H1 (cell line): ENCODE measurements at regions not wholly inside any gene's neighbourhood (a gene's known extent, or its start where the extent isn't known, plus 50 kb on each side); places are given as distances from the start of the nearest gene placed in this dataset.

Experiments used
- CTCF ChIA-PET: fragments of 300-600 bp; sonication (Branson Sonifier 250); formaldehyde crosslinking; loops from one replicate; lab custom pipeline; 2021; ENCODE audit not compliant: partially characterized antibody; lab: Charles Lee
- POLR2A ChIA-PET: fragments of 300-600 bp; sonication (Branson Sonifier 250); formaldehyde crosslinking; loops from one replicate; lab custom pipeline; 2021; ENCODE audit warnings: inconsistent platforms; ENCODE audit not compliant: partially characterized antibody; lab: Charles Lee
- DNase-seq, 2 experiments: peaks; one replicate each; pipeline versions ENCODE4 v3.0.0 to v3.0.0-alpha.2; 2010 to 2022; ENCODE audit warnings: low spot score in 2 of 2, low read depth in 1 of 2, mixed read lengths in 1 of 2
- FAIRE-seq: peaks from 2 replicates; lab custom pipeline; 2011; peaks lifted over from hg19 to GRCh38; lab: Jason Lieb, UNC
- H2AFZ ChIP-seq: 2 replicates; pipeline ENCODE4 v1.8.1; 2012; ENCODE audit warnings: low read length, inconsistent platforms
- H2AK5ac ChIP-seq: 2 replicates; pipeline ENCODE4 v1.6.1; 2013; ENCODE audit warnings: low read depth, low read length
- H2BK120ac ChIP-seq: replicated peaks from 2 replicates; pipeline ENCODE3; 2013; ENCODE audit warnings: low read depth, low read length, inconsistent platforms
- H2BK12ac ChIP-seq: 2 replicates; pipeline ENCODE4 v1.6.1; 2013; ENCODE audit warnings: low read depth, low read length
- H2BK15ac ChIP-seq: 2 replicates; pipeline ENCODE4 v1.6.1; 2013; ENCODE audit warnings: low read length
- H2BK20ac ChIP-seq: 2 replicates; pipeline ENCODE4 v1.6.1; 2013; ENCODE audit warnings: low read length
- H2BK5ac ChIP-seq: 2 replicates; pipeline ENCODE4 v1.6.1; 2013; ENCODE audit warnings: low read depth, low read length
- H3K14ac ChIP-seq: 2 replicates; pipeline ENCODE4 v1.6.1; 2013; ENCODE audit warnings: inconsistent platforms; ENCODE audit not compliant: insufficient read length
- H3K18ac ChIP-seq: 2 replicates; pipeline ENCODE4 v1.6.1; 2013; ENCODE audit warnings: low read length; ENCODE audit errors: extremely low read depth
- H3K23ac ChIP-seq: 2 replicates; pipeline ENCODE4 v1.6.1; 2013; ENCODE audit warnings: inconsistent platforms; ENCODE audit not compliant: insufficient read length
- H3K23me2 ChIP-seq: 2 replicates; pipeline ENCODE4 v1.6.1; 2013; ENCODE audit warnings: low read depth, low read length
- H3K27ac ChIP-seq: 2 replicates; pipeline ENCODE4 v1.6.1; 2011; ENCODE audit warnings: low read depth, low read length, inconsistent platforms
- H3K27me3 ChIP-seq, 4 experiments: replicated peaks in 1 of 4; 1 replicate in 1 of 4; 2 replicates in 3 of 4; pipeline versions ENCODE4 v1.6.1 to v1.8.1; 2011 to 2013; ENCODE audit warnings: low read length in 3 of 4, mild to moderate bottlenecking in 3 of 4, inconsistent platforms in 2 of 4, mixed read lengths in 2 of 4, moderate library complexity in 1 of 4; ENCODE audit not compliant: control insufficient read depth in 3 of 4, insufficient read depth in 3 of 4; ENCODE audit errors: extremely low read depth in 1 of 4
- H3K36me3 ChIP-seq, 4 experiments: 2 replicates each; pipeline versions ENCODE4 v1.6.1 to v1.8.1; 2011 to 2013; ENCODE audit warnings: mild to moderate bottlenecking in 4 of 4, low read length in 3 of 4, moderate library complexity in 2 of 4, control low read depth in 1 of 4, inconsistent platforms in 1 of 4; ENCODE audit not compliant: insufficient read depth in 4 of 4, control insufficient read depth in 2 of 4
- H3K4ac ChIP-seq: replicated peaks from 2 replicates; pipeline ENCODE3; 2013; ENCODE audit warnings: low read length, low read depth, mixed read lengths, inconsistent platforms; ENCODE audit not compliant: insufficient read length
- H3K4me1 ChIP-seq, 4 experiments: replicated peaks in 1 of 4; 1 replicate in 1 of 4; 2 replicates in 3 of 4; pipeline versions ENCODE4 v1.6.1 to v1.8.1; 2011 to 2013; ENCODE audit warnings: low read length in 3 of 4, inconsistent platforms in 2 of 4, mixed read lengths in 1 of 4; ENCODE audit not compliant: insufficient read depth in 4 of 4, control insufficient read depth in 3 of 4
- H3K4me2 ChIP-seq, 2 experiments: 2 replicates each; pipeline versions ENCODE4 v1.6.1 to v1.8.1; 2011 to 2013; ENCODE audit warnings: low read depth in 2 of 2, low read length in 2 of 2, control low read depth in 1 of 2, inconsistent platforms in 1 of 2, mild to moderate bottlenecking in 1 of 2; ENCODE audit not compliant: insufficient read depth in 1 of 2
- H3K4me3 ChIP-seq, 4 experiments: fragments of 200-600, 300-600 bp in 1 of 4; sonication (generic), shearing (Covaris generic), sonication (Bioruptor Twin) in 1 of 4; 2 replicates each; pipeline versions ENCODE4 v1.5.1 to v1.8.1; 2011 to 2016; ENCODE audit warnings: low read length in 4 of 4, low read depth in 3 of 4, control low read depth in 2 of 4, inconsistent platforms in 2 of 4, mild to moderate bottlenecking in 2 of 4, mixed read lengths in 1 of 4, moderate library complexity in 1 of 4; ENCODE audit not compliant: insufficient read depth in 2 of 4; ENCODE audit errors: extremely low read depth in 1 of 4
- H3K56ac ChIP-seq: replicated peaks from 2 replicates; pipeline ENCODE3; 2013; ENCODE audit warnings: low read depth, mild to moderate bottlenecking, mixed read lengths, low read length, inconsistent platforms; ENCODE audit not compliant: insufficient read length
- H3K79me1 ChIP-seq: 2 replicates; pipeline ENCODE4 v1.6.1; 2013; ENCODE audit warnings: low read depth, low read length, control low read depth
- H3K79me2 ChIP-seq, 2 experiments: 2 replicates each; pipeline versions ENCODE4 v1.6.1 to v1.8.1; 2012 to 2013; ENCODE audit warnings: low read length in 2 of 2, mild to moderate bottlenecking in 2 of 2, inconsistent platforms in 1 of 2; ENCODE audit not compliant: insufficient read depth in 2 of 2, control insufficient read depth in 1 of 2
- H3K9ac ChIP-seq, 4 experiments: replicated peaks in 1 of 4; 1 replicate in 1 of 4; 2 replicates in 3 of 4; pipeline versions ENCODE4 v1.6.1 to v1.8.1; 2011 to 2013; ENCODE audit warnings: low read depth in 3 of 4, low read length in 3 of 4, control low read depth in 2 of 4, mild to moderate bottlenecking in 2 of 4, moderate library complexity in 2 of 4, inconsistent platforms in 1 of 4; ENCODE audit errors: extremely low read depth in 1 of 4
- H3K9me3 ChIP-seq, 2 experiments: 2 replicates each; pipeline versions ENCODE4 v1.6.1 to v1.8.1; 2012 to 2013; ENCODE audit warnings: mild to moderate bottlenecking in 2 of 2, moderate library complexity in 2 of 2, control low read depth in 1 of 2, inconsistent platforms in 1 of 2, low read depth in 1 of 2, low read length in 1 of 2, mixed read lengths in 1 of 2; ENCODE audit not compliant: insufficient read depth in 2 of 2
- H4K20me1 ChIP-seq, 2 experiments: replicated peaks in 1 of 2; 2 replicates each; pipeline versions ENCODE3 to v1.8.1; 2011 to 2013; ENCODE audit warnings: inconsistent platforms in 2 of 2, low read length in 2 of 2, mild to moderate bottlenecking in 1 of 2; ENCODE audit not compliant: insufficient read depth in 2 of 2, control insufficient read depth in 1 of 2
- H4K5ac ChIP-seq: 2 replicates; pipeline ENCODE4 v1.6.1; 2013; ENCODE audit warnings: low read length, low read depth, mixed read lengths, inconsistent platforms; ENCODE audit not compliant: insufficient read length
- H4K8ac ChIP-seq: 2 replicates; pipeline ENCODE4 v1.8.0; 2013; ENCODE audit warnings: mild to moderate bottlenecking, moderate library complexity, low read length, inconsistent platforms; ENCODE audit not compliant: insufficient read depth; ENCODE audit errors: extremely low read depth
- H4K91ac ChIP-seq: replicated peaks from 2 replicates; pipeline ENCODE3; 2013; ENCODE audit warnings: low read length, mixed read lengths, inconsistent platforms; ENCODE audit not compliant: insufficient read length
- BRCA1 ChIP-seq: IDR thresholded peaks from 2 replicates; pipeline ENCODE4 v1.6.1; 2012; ENCODE audit warnings: low read depth, low read length, improper control_type of control experiment
- CBX8 ChIP-seq: fragments of 300-800, 300-1000 bp; sonication (generic); IDR thresholded peaks from 2 replicates; pipeline ENCODE4 v1.7.1; 2016; ENCODE audit warnings: low read depth, low read length, borderline replicate concordance
- EP300 ChIP-seq, 2 experiments: IDR thresholded peaks; 1 replicate in 1 of 2; 2 replicates in 1 of 2; pipeline ENCODE4 v1.6.1; 2011 to 2012; ENCODE audit warnings: low read depth in 2 of 2, low read length in 2 of 2, mild to moderate bottlenecking in 2 of 2, borderline replicate concordance in 1 of 2, inconsistent platforms in 1 of 2, moderate library complexity in 1 of 2
- HDAC6 ChIP-seq: IDR thresholded peaks from one replicate; pipeline ENCODE4 v1.7.1; 2012; ENCODE audit warnings: low read depth, mild to moderate bottlenecking, inconsistent platforms, low read length, moderate library complexity
- KDM5A ChIP-seq: fragments of 200-600 bp; IDR thresholded peaks from 2 replicates; pipeline ENCODE4 v1.7.1; 2012; ENCODE audit warnings: mild to moderate bottlenecking, low read length, inconsistent platforms, mixed read lengths
- POLR2AphosphoS5 ChIP-seq: IDR thresholded peaks from 2 replicates; pipeline ENCODE4 v1.6.1; 2011; ENCODE audit warnings: low read depth, low read length
- SIN3A ChIP-seq, 2 experiments: IDR thresholded peaks in 1 of 2; conservative IDR thresholded peaks in 1 of 2; 2 replicates each; pipeline ENCODE4 v1.6.1; 2011 to 2012; ENCODE audit warnings: low read length in 2 of 2, improper control_type of control experiment in 1 of 2, low read depth in 1 of 2, mild to moderate bottlenecking in 1 of 2
- SP1 ChIP-seq: IDR thresholded peaks from 2 replicates; pipeline ENCODE4 v1.6.1; 2011; ENCODE audit warnings: low read depth, low read length
- TCF12 ChIP-seq: IDR thresholded peaks from 2 replicates; pipeline ENCODE4 v1.6.1; 2011; ENCODE audit warnings: low read depth, mild to moderate bottlenecking, low read length
- WGBS, 2 experiments: shearing (Covaris generic) in 1 of 2; methylation state at CpG; one replicate each; pipeline versions ENCODE4 v1.1.6 to v1.1.7; 2013 to 2015; ENCODE audit warnings: low lambda C conversion rate in 2 of 2, mixed read lengths in 2 of 2, inconsistent platforms in 1 of 2, low coverage in 1 of 2, missing lambda C conversion rate in 1 of 2; ENCODE audit not compliant: insufficient replicate concordance in 2 of 2, insufficient coverage in 1 of 2, insufficient read length in 1 of 2; ENCODE audit errors: extremely low coverage in 1 of 2, missing lambda C conversion rate in 1 of 2; 5-methylcytosine and 5-hydroxymethylcytosine counted together
- TF ChIP-seq, protein P1 (sequence below): IDR thresholded peaks from 2 replicates; pipeline ENCODE4 v1.6.1; 2011; ENCODE audit warnings: low read length, improper control_type of control experiment

DNA sequence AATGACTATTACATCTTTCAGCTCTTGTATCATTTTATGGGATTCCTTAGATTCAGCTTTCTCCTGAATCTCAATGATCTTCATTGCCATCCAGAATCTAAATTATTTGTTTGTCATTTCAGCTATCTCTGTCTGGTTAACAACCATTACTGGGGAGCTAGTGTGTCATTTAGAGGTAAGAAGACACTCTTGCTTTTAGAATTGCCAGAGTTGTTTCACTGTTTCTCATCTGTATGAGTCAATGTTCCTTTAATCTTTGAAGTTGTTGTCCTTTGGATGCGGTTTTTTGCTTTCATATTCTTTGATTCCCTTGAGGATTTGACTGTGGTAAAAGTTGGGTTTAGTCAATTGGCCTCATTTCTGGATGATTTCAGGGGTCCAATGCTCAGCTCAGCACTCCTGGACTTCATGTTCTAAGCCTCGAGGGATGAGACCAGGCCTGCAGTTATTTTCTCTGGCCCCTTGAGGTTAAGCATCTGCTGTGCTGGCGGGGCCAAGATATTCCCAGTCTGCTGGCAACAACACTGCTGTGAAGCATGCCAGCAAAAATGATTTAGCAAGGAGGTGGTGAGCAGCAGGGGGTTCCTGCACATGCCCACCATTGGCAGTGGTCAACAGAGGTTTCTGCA is 102.4 kb upstream of the PCSK5 start:
- TF ChIP-seq EP300 (IDR thresholded peaks at IDR 0.05; ENCODE audit: borderline replicate concordance in 1 of 2, low read depth in 2 of 2, low read length in 2 of 2) (no peak), CBX8 (no peak), SP1 (no peak), BRCA1 (no peak), HDAC6 (no peak), POLR2AphosphoS5 (no peak), SIN3A (conservative IDR thresholded peaks at IDR 0.05 in 1 of 2, IDR thresholded peaks at IDR 0.05 in 1 of 2; ENCODE audit: low read depth in 1 of 2, low read length in 2 of 2) (no peak), TCF12 (no peak), KDM5A (no peak)
- TF ChIP-seq, protein P1, sequence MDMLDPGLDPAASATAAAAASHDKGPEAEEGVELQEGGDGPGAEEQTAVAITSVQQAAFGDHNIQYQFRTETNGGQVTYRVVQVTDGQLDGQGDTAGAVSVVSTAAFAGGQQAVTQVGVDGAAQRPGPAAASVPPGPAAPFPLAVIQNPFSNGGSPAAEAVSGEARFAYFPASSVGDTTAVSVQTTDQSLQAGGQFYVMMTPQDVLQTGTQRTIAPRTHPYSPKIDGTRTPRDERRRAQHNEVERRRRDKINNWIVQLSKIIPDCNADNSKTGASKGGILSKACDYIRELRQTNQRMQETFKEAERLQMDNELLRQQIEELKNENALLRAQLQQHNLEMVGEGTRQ = no peak
- H3K36me3 ChIP-seq = no peaks in the 10 kb centered on the region
- H3K14ac ChIP-seq = no peak overlapping the region
- ChIA-PET POLR2A (no interaction called here), CTCF (interaction anchor here (0.6 to 1.7 kb wide), 2 partner anchors 13 to 637 kb away, joined by 3 to 4 read pairs; no protein-coding TSS in a partner anchor)
- no peaks in the 10 kb centered on the region; a peak in 1 of 7 replicates for H3K4me1 ChIP-seq
- H4K91ac ChIP-seq = no peak overlapping the region
- no peak overlapping the region for H3K4me2 ChIP-seq
- no peak overlapping the region for H3K27ac ChIP-seq
- H3K23ac ChIP-seq = no peak overlapping the region
- no peak overlapping the region for H4K8ac ChIP-seq
- no peaks in the 10 kb centered on the region for H3K9me3 ChIP-seq
- DNase-seq (no peak), FAIRE-seq (no peak)
- H2BK120ac ChIP-seq = no peak overlapping the region
- no peaks in the 10 kb centered on the region for H3K27me3 ChIP-seq
- H3K79me2 ChIP-seq = no peaks in the 10 kb centered on the region
- no peak overlapping the region for H2BK5ac ChIP-seq
- H3K9ac ChIP-seq = no peak overlapping the region
- H2BK12ac ChIP-seq = no peak overlapping the region
- H3K23me2 ChIP-seq = no peaks in the 10 kb centered on the region
- H3K18ac ChIP-seq = no peak overlapping the region
- no peak overlapping the region for H3K4me3 ChIP-seq
- H2AFZ ChIP-seq = 0 out of 2 replicates have a peak overlapping the region, but pooled peaks have one; percentile 53
- no peak overlapping the region for H4K5ac ChIP-seq
- no peak overlapping the region for H2BK20ac ChIP-seq
- H2BK15ac ChIP-seq = no peak overlapping the region
- no peak overlapping the region for H2AK5ac ChIP-seq
- H3K79me1 ChIP-seq = no peaks in the 10 kb centered on the region
- no peak overlapping the region for H3K56ac ChIP-seq
- 85% methylated on average over 3 of the region's 3 CpGs; no CpG with 5 or more reads in 1 of the 2 experiments for WGBS, 2 experiments
- H4K20me1 ChIP-seq = no peaks in the 10 kb centered on the region
- H3K4ac ChIP-seq = no peak overlapping the region
